ENCODE measurements at regions not wholly inside any gene's neighbourhood (a gene's known extent, or its start where the extent isn't known, plus 50 kb on each side); places are given as distances from the start of the nearest gene placed in this dataset.

DNA sequence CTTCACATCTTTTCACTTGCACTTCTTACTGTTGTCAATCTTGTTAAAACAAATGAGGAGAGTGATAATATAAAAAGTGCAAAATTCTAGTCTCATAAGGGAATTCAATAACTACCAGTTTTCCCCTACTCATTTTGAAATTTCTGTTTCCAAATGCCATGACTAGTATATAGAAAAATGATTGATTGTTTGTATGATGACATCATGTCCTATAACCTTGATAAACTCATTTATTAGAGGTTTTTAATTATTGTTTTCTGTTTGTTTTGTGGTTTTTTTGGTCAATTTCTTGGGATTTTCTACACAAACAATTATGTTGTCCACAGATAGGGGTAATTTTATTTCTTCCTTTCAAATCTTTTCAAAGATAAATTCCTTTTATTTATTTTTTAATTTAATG, 559.1 kb downstream of the TLL1 start:
- no peak for ATAC-seq
- no peaks in the 10 kb centered on the region; the same call in 1 of the 2 replicates for H3K9me3 ChIP-seq (replicated peaks; ENCODE audit: control insufficient read depth, insufficient read depth, low read depth, low read length)
- intact Hi-C loops (cut with micrococcal nuclease), result no loop called here
- H2AFZ ChIP-seq (ENCODE audit: low read depth, low read length), result no peak overlapping the region
- in situ Hi-C loops (cut with MboI), result no loop called here
- DNase-seq (ENCODE audit: extremely low read depth in 1 of 4, low spot score in 3 of 4), result no peak
- ChIA-PET POLR2A (no interaction called here), CTCF (ENCODE audit: low intra/inter-chr PET ratio) (no interaction called here)
- H3K4me3 ChIP-seq, result no peak overlapping the region
- TF ChIP-seq ZNF589 (CRISPR knock-in tag; IDR thresholded peaks at IDR 0.05; ENCODE audit: low read depth) (no peak), GATA2 (CRISPR knock-in tag; IDR thresholded peaks at IDR 0.05) (no peak), ZNF212 (CRISPR knock-in tag; IDR thresholded peaks at IDR 0.05) (no peak), HDAC3 (IDR thresholded peaks at IDR 0.05; ENCODE audit: borderline replicate concordance, partially characterized antibody) (no peak), EP300 (IDR thresholded peaks at IDR 0.05; ENCODE audit: low read length) (no peak)
- TF ChIP-seq, protein P1, sequence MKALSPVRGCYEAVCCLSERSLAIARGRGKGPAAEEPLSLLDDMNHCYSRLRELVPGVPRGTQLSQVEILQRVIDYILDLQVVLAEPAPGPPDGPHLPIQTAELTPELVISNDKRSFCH (CRISPR knock-in tag; IDR thresholded peaks at IDR 0.05), result no peak
- TF ChIP-seq, protein P1 (tag; IDR thresholded peaks at IDR 0.05), result no peak
- FAIRE-seq, result peak; percentile 37
- BruUV-seq (replicated peaks), result no TSS peak
- H3K27me3 ChIP-seq (ENCODE audit: control insufficient read depth in 2 of 2, insufficient read depth in 2 of 2, low read length in 2 of 2), result no peaks in the 10 kb centered on the region
- H3K36me3 ChIP-seq (ENCODE audit: control insufficient read depth, insufficient read depth, low read length), result no peaks in the 10 kb centered on the region
- no peaks in the 10 kb centered on the region for H3K4me1 ChIP-seq (replicated peaks in 1 of 2; ENCODE audit: control insufficient read depth in 2 of 2, insufficient read depth in 2 of 2, low read length in 2 of 2)
- H3K27ac ChIP-seq (ENCODE audit: extremely low read depth, low read depth, low read length), result no peak overlapping the region
- no peaks in the 10 kb centered on the region for H4K20me1 ChIP-seq (replicated peaks; ENCODE audit: control insufficient read depth, insufficient read depth, low read length)
- H3K9me1 ChIP-seq (ENCODE audit: control insufficient read depth, insufficient read depth, low read length), result no peaks in the 10 kb centered on the region
- H3K4me2 ChIP-seq (ENCODE audit: insufficient read depth, low read length), result no peak overlapping the region
- H3K9ac ChIP-seq (ENCODE audit: insufficient read depth in 1 of 2, low read depth in 2 of 2, low read length in 2 of 2), result no peak overlapping the region
- H3K79me2 ChIP-seq (ENCODE audit: control insufficient read depth, insufficient read depth, low read length), result no peaks in the 10 kb centered on the region

DNA sequence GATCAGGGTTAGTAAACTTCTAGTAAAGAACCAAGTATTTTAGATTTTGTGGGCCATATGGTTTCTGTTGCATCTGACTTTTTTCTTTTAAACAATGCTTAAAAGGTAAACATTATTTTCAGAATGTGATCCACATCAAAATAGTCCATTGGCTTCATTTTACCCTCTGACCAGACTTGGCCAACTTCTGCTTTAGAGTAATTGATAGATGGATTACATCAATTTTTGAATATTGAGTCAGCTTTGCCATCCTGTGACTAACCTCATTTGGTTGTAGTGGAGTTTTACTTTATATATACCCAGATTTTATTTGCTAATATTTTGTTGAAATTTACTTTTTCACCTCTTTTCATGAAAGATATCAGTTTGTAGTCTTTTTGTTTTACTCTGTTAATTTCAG, 559.8 kb downstream of the TLL1 start:
- Histone ChIP-seq H3K36me3 (ENCODE audit: control insufficient read depth, insufficient read depth, low read length) (no peaks in the 10 kb centered on the region), H3K9me3 (replicated peaks; ENCODE audit: control insufficient read depth, insufficient read depth, low read depth, low read length) (no peaks in the 10 kb centered on the region; the same call in 1 of the 2 replicates), H2AFZ (ENCODE audit: low read depth, low read length) (no peak overlapping the region), H3K4me3 (no peak overlapping the region), H3K27ac (ENCODE audit: extremely low read depth, low read depth, low read length) (no peak overlapping the region), H3K9ac (ENCODE audit: insufficient read depth in 1 of 2, low read depth in 2 of 2, low read length in 2 of 2) (no peak overlapping the region), H3K4me1 (replicated peaks in 1 of 2; ENCODE audit: control insufficient read depth in 2 of 2, insufficient read depth in 2 of 2, low read length in 2 of 2) (no peaks in the 10 kb centered on the region), H3K9me1 (ENCODE audit: control insufficient read depth, insufficient read depth, low read length) (no peaks in the 10 kb centered on the region), H3K27me3 (ENCODE audit: control insufficient read depth in 2 of 2, insufficient read depth in 2 of 2, low read length in 2 of 2) (no peaks in the 10 kb centered on the region), H3K4me2 (ENCODE audit: insufficient read depth, low read length) (no peak overlapping the region), H4K20me1 (replicated peaks; ENCODE audit: control insufficient read depth, insufficient read depth, low read length) (no peaks in the 10 kb centered on the region), H3K79me2 (ENCODE audit: control insufficient read depth, insufficient read depth, low read length) (no peaks in the 10 kb centered on the region)
- ATAC-seq (no peak), FAIRE-seq (no peak), DNase-seq (ENCODE audit: extremely low read depth in 1 of 4, low spot score in 3 of 4) (no peak)
- in situ Hi-C loops (cut with MboI) (no loop called here), intact Hi-C loops (cut with micrococcal nuclease) (no loop called here)
- CTCF ChIA-PET (ENCODE audit: low intra/inter-chr PET ratio), result no interaction called here
- POLR2A ChIA-PET, result no interaction called here
- no TSS peak for BruUV-seq (replicated peaks)
- TF ChIP-seq MTF1 (CRISPR knock-in tag; IDR thresholded peaks at IDR 0.05; ENCODE audit: borderline replicate concordance), result no peak
- no peak for TF ChIP-seq ETV6 (IDR thresholded peaks at IDR 0.05; ENCODE audit: borderline replicate concordance in 1 of 2, low read depth in 2 of 2, low read length in 1 of 2)
- no peak for TF ChIP-seq ETV6 (CRISPR knock-in tag; IDR thresholded peaks at IDR 0.05; ENCODE audit: borderline replicate concordance)
- TF ChIP-seq ETS2 (tag; IDR thresholded peaks at IDR 0.05; ENCODE audit: borderline replicate concordance, poor library complexity, severe bottlenecking), result no peak
- TF ChIP-seq PHF8 (IDR thresholded peaks at IDR 0.05; ENCODE audit: borderline replicate concordance, low read length), result no peak
- no peak for TF ChIP-seq ZKSCAN8 (CRISPR knock-in tag; IDR thresholded peaks at IDR 0.05)
- no peak for TF ChIP-seq LEF1 (IDR thresholded peaks at IDR 0.05)
- no peak for TF ChIP-seq TCF3 (CRISPR knock-in tag; IDR thresholded peaks at IDR 0.05)
- no peak for TF ChIP-seq RFX1 (IDR thresholded peaks at IDR 0.05)
- TF ChIP-seq FIP1L1 (IDR thresholded peaks at IDR 0.05; ENCODE audit: low read depth, low read length, poor library complexity, severe bottlenecking), result no peak
- TF ChIP-seq, protein P2, sequence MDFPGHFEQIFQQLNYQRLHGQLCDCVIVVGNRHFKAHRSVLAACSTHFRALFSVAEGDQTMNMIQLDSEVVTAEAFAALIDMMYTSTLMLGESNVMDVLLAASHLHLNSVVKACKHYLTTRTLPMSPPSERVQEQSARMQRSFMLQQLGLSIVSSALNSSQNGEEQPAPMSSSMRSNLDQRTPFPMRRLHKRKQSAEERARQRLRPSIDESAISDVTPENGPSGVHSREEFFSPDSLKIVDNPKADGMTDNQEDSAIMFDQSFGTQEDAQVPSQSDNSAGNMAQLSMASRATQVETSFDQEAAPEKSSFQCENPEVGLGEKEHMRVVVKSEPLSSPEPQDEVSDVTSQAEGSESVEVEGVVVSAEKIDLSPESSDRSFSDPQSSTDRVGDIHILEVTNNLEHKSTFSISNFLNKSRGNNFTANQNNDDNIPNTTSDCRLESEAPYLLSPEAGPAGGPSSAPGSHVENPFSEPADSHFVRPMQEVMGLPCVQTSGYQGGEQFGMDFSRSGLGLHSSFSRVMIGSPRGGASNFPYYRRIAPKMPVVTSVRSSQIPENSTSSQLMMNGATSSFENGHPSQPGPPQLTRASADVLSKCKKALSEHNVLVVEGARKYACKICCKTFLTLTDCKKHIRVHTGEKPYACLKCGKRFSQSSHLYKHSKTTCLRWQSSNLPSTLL (IDR thresholded peaks at IDR 0.05), result no peak
